Left lung (tissue), 4 donors: ENCODE measurements at regions not wholly inside any gene's neighbourhood (a gene's known extent, or its start where the extent isn't known, plus 50 kb on each side); places are given as distances from the start of the nearest gene placed in this dataset.
"Not testable (repeated sequence)": the region's sequence is repeated elsewhere in the genome, so short reads cannot be mapped to it uniquely, and the experiment has no call there.

Experiments used
- ATAC-seq: fragments of 200-7000 bp; cut with Tn5 transposase; one replicate; pipeline ENCODE4 v1.9.1; 2020; ENCODE audit warnings: moderate library complexity
- DNase-seq, 4 donors: peaks; one replicate each; pipeline ENCODE4 v3.0.0-alpha.2; 2013 to 2020
- H3K27ac ChIP-seq, 2 donors: fragments of 200-600 bp; sonication (generic) in 1 of 2; one replicate each; pipeline versions ENCODE4 v1.5.0 to v1.8.0; 2020 to 2021
- H3K27me3 ChIP-seq, 2 donors: fragments of 200-600 bp; sonication (generic) in 1 of 2; one replicate each; pipeline versions ENCODE4 v1.5.0 to v1.8.0; 2020 to 2021
- H3K36me3 ChIP-seq, 2 donors: fragments of 200-600 bp; sonication (generic) in 1 of 2; one replicate each; pipeline versions ENCODE4 v1.5.0 to v1.8.0; 2020 to 2021
- H3K4me1 ChIP-seq, 2 donors: fragments of 200-600 bp; one replicate each; pipeline ENCODE4 v1.8.0; 2021
- H3K4me3 ChIP-seq, 2 donors: fragments of 200-600 bp; sonication (generic) in 1 of 2; one replicate each; pipeline versions ENCODE4 v1.5.0 to v1.8.0; 2020 to 2021; ENCODE audit warnings: mild to moderate bottlenecking in 1 of 2
- H3K9me3 ChIP-seq, 2 donors: fragments of 200-600 bp; sonication (generic) in 1 of 2; one replicate each; pipeline versions ENCODE4 v1.5.0 to v1.8.0; 2020 to 2021
- intact Hi-C, 2 donors: fragments of 100-400 bp; cut with DNase I; formaldehyde crosslinking; loops; one replicate each; pipeline versions ENCODE4 v1.11.2 to v1.14.2; 2022
- donor health status: DM: no; HTN: yes; CAD: no.
- donor health status: DM: no; HTN: no; CAD: no.

DNA sequence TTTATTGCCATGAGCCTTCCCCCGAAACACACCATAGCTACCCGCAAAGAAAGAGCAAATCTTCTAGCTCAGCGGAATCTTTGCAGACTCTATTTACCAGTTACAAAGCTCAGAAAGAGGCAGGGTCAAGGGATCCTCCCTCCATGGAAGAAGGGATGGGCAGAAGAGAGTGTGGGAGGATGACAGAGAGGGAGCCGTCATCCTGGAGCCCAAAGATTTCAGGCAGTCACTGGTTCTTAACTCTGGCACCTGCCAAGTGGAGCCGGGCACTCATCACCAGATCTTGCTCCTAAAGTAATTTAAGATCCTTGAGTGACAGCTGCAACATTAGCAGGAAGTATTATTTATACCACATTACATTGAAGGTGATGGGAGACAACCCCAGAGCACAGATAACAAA, 137.9 kb upstream of the NBPF9 start:
- H3K4me1 ChIP-seq, H3K27me3 ChIP-seq, DNase-seq, H3K4me3 ChIP-seq, ATAC-seq, intact Hi-C loops, H3K27ac ChIP-seq, H3K36me3 ChIP-seq, H3K9me3 ChIP-seq: not testable (repeated sequence)

DNA sequence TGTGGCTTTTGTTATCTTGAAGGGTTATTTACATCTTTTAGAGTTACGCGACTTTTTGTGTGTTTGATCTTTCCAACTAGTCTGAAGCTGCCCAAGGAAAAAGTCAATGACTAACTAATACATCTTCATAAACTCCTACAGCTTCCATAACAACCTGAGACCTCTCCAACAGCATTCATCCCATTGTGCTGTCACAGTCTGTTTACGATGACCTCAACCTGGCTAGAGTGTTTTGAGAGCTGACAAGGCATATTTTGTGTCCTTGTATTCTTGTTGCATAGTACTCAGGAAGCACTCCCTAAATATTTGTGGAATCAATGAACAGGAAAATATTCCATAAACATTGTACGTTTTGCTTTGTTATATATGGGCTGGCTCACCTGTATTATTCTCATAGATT, 140.2 kb upstream of the NBPF9 start:
- DNase-seq, H3K36me3 ChIP-seq, intact Hi-C loops, H3K4me1 ChIP-seq, H3K27me3 ChIP-seq, ATAC-seq, H3K9me3 ChIP-seq, H3K4me3 ChIP-seq, H3K27ac ChIP-seq: not testable (repeated sequence)

DNA sequence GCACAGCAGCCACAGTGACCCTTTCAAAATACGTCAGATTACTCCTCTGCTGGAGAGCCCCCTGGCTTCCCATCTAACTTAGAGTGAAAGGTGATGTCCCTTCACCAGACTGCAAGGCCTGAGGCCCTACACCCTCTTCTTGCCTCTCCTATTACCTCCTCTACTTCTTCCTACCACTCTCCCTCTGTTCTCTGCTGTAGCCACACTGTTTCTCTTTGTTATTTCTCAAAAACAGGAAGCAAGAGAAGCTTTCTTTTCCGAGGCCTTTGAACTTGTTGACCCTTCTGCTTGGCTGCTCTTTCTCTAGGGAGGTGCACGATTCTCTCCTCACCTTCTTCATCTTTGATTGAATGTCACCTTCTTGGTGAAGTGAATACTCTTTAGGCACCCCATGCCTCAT, 141.3 kb upstream of the NBPF9 start:
- DNase-seq, H3K9me3 ChIP-seq, H3K4me1 ChIP-seq, intact Hi-C loops, H3K27me3 ChIP-seq, ATAC-seq, H3K36me3 ChIP-seq, H3K4me3 ChIP-seq, H3K27ac ChIP-seq: not testable (repeated sequence)

DNA sequence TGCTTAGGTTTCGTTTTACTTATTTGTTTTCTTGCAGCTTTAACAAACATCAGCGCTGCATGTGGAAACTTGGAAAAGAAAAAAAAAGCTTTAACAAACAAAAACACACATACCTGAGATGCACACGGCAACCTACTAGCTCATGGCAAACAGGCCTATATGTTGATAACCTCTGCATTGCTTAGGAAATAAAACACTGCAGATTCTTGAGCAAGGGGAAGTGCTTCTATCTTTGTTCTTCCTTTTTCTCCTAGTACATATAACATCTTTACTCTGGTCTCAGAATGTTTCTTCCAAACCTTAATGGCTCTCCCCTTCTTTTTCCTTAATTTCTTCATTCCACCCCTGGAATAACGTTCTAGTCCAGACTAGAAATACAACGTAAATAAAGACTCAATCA, 142.9 kb upstream of the NBPF9 start:
- not testable (repeated sequence) for ATAC-seq, H3K27me3 ChIP-seq

DNA sequence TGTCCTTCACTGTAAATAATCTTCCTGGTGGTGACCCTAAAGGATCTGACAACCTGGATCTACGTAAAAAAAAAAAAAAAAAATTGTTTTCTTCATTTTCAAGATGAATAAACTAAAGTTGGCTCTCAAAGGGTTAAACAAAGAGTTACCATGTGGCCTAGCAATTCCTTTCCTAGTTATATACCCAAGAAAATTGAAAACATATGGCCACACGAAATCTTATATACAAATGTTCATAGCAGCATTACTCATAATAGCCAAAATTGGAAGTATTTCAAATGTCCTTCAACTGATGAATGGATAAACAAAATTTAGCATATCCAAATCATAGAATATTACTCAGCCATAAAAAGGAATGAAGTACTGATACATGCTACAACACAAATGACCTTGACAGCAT, 145.3 kb upstream of the NBPF9 start:
- H3K4me1 ChIP-seq, H3K27ac ChIP-seq, H3K36me3 ChIP-seq, H3K9me3 ChIP-seq, H3K4me3 ChIP-seq, DNase-seq, H3K27me3 ChIP-seq, ATAC-seq, intact Hi-C loops: not testable (repeated sequence)

More for the DNA sequence above, 142.9 kb upstream of the NBPF9 start:
- H3K27ac ChIP-seq, H3K4me1 ChIP-seq, H3K9me3 ChIP-seq, DNase-seq, intact Hi-C loops, H3K36me3 ChIP-seq, H3K4me3 ChIP-seq: not testable (repeated sequence)

DNA sequence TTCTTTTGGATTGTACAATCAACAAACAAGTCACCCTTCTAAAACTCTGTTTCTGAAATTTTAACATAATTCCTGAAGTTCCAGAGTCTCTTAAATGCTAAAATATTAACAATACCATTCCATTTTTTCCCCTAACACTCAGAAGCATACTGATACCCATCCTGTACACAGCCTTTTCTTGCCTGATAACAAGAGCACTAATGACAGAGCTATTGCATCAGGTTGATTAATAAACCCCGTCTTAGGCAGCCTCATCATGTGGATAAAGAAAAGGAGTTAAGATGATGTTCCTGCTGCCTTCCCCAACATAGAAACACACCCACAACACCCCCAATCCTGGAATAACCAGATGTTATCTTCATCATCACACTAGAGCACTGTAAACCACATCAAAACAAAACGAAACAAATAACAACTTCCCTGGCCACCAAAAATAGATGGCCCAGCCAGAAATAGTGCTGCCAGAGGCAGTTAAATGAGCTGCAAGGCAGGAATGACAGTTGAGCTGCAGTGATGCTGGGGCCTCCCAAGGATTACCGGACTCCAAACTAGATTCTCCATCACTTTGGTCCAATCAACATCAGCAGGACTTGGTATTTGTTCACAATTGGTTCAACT, 146.6 kb upstream of the NBPF9 start:
- intact Hi-C loops, DNase-seq, H3K36me3 ChIP-seq, H3K4me3 ChIP-seq, H3K9me3 ChIP-seq, H3K4me1 ChIP-seq, H3K27ac ChIP-seq, H3K27me3 ChIP-seq: not testable (repeated sequence)
- ATAC-seq, result peak; percentile 32

DNA sequence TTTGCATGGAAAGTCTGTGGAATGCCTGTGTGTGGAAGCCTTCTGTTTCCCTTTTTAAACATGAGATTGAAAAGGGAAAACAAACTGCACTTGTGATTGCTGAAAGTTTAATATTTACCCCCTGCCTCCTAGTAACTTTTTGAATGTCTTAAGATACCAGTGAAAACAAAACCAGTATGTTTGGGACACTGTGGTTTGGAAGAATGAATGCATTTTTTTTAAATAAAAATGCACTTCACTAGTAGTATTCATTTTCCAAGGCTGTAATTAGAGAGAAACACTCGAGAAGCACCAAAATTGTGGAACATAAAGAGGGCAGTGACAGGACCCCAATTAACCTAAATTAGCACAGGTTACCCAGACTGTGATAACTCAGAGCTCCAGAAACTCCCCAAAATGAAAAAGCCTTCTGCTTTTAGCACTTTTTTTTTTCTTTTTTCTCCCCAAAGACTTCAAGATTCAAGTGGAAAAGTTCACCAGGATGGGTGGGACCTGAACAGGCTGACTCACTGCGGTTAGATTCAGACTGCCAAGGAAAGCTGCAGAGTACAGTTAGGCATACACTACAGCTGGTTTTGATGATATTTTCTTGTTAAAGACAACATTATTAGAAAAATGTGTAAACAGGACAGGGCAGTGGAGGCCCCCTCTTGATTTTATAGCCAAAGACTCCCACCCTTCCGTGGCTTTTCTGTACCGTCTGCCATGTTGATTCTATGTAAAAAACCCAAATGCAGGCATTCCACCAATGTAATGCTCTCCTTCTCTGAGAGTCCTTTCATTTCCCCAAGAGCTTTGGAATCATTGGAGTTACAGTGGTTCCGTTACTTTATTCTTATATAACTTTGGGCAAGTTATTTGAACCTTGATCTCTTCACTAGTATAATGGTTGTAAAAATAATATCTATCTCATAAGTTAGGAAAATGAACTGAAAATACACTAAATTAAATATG, 151.8 kb upstream of the NBPF9 start:
- H3K4me1 ChIP-seq, H3K27ac ChIP-seq, H3K4me3 ChIP-seq, H3K9me3 ChIP-seq, H3K27me3 ChIP-seq, H3K36me3 ChIP-seq, DNase-seq, intact Hi-C loops: not testable (repeated sequence)
- ATAC-seq, result peak; percentile 94

DNA sequence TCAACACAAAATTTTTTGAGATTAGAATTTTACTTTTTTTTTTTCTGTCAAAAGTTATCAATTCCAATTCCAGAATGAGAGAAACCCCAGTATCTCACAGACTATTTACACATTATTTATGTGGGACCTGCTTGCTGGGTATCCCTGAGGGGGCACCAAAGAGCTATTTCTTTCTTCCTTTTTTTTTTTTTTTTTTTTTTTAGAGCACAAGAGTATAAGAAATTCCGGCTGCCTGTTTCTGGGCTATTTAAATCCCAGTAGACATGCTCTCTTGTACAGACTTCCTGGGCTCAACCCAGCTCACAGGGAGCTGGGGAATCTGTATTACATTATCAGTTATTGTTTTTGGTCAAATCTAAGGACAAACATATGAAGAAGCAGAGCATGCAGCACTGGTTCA, 156.9 kb upstream of the NBPF9 start:
- H3K36me3 ChIP-seq, H3K9me3 ChIP-seq, DNase-seq, ATAC-seq, intact Hi-C loops, H3K27me3 ChIP-seq, H3K27ac ChIP-seq, H3K4me3 ChIP-seq, H3K4me1 ChIP-seq: not testable (repeated sequence)

DNA sequence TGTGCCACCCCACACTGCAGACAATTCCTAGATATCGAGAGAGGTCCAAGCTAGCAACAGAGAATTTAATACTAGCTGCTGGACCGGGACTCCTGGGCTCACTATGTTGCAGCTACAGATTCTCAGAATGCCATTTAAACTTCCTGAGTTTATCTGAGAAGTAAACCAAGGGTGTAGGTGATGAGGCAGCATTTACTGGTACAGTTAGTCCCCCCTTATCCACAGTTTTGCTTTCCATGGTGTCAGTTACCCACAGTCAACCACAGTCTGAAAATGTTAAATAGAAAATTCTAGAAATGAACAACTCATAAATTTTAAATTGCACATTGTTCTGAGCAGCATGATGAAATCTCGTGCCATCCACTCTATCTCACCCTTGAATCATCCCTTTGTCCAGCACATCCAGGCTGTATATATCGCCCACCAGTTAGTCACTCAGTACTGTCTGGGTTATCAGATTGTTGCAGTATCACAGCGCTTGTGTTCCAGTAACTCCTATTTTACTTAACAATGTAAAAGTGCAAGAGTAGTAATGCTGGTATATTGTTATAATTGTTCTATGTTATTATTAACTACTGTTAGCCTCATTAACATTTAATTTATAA, 157.5 kb upstream of the NBPF9 start:
- H3K27ac ChIP-seq, intact Hi-C loops, H3K4me3 ChIP-seq, H3K36me3 ChIP-seq, DNase-seq, H3K4me1 ChIP-seq, ATAC-seq, H3K9me3 ChIP-seq, H3K27me3 ChIP-seq: not testable (repeated sequence)

DNA sequence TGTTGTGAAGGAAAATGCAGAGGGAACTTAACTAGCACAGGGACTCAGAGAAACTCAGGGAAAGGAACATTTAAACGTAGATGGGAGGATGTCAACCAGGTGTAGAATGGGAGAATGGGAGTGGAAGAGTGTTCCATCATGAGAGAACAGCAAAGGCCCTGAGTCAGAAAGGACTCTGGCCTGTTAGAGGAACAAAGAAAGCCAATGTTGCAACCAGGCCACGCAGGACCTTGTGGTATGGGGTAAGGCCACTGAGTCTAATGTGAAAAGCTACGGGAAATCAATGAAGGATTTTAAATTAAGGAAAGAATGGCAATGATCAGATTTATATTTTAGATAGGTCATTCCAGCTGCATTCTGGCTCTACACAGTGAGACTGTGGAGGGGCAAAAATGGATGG, 163.9 kb upstream of the NBPF9 start:
- intact Hi-C loops, H3K27me3 ChIP-seq, H3K36me3 ChIP-seq, H3K27ac ChIP-seq, H3K9me3 ChIP-seq, H3K4me1 ChIP-seq, H3K4me3 ChIP-seq, DNase-seq: not testable (repeated sequence)
- peak; percentile 60 for ATAC-seq

DNA sequence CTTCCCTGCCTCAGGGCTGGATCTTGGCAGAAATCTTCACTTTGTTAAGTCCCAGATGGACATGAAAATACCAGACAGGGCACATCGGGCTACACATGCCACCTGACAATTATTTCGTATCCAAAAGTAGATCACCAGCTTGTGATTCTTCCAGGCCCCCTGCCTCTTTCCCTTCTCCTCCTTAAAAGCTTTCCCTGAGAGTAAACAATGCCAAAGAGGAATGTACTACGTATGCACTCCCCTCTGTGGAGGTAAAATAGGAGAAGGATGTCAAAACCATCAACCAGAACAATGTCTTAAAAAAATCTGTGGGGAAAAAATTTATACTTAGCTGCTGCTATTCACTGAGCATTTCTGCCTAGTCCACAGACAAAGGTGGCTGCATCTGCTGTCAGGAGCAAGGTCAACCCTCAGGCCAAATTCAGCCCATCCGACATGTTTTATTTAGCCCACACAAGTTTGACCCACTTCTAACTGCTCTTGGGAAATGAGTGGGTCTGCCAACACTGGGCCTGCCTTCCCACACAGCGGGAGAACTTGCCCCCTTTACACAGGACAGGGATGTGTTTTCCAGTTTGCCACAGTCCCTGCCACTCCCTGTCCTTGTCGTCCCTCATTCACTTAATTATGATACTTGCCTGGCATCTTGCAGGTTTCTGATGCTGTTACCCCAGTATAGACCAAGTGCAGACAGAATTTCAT, 165.8 kb upstream of the NBPF9 start:
- intact Hi-C loops, H3K4me1 ChIP-seq, H3K27ac ChIP-seq, H3K36me3 ChIP-seq, DNase-seq, H3K27me3 ChIP-seq, H3K9me3 ChIP-seq, ATAC-seq, H3K4me3 ChIP-seq: not testable (repeated sequence)

DNA sequence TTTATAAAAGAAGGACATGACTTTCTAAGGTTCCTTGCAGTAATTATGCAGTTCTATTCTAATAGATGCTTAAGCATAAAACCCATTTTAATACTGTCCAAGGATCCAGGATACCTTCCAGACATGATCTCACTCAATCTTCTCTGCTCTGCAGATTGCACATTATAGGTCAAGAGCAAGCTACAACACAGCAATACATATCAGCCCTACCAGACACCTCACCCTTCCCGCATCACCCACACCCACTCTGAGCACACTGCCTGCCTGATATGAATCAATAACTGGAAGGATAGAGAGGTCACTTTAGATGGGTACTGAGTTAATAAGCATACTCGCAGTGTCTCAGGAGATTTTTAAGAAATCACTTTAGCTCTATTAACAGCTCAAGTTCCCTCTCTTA, 166.5 kb upstream of the NBPF9 start:
- not testable (repeated sequence) for DNase-seq, ATAC-seq

DNA sequence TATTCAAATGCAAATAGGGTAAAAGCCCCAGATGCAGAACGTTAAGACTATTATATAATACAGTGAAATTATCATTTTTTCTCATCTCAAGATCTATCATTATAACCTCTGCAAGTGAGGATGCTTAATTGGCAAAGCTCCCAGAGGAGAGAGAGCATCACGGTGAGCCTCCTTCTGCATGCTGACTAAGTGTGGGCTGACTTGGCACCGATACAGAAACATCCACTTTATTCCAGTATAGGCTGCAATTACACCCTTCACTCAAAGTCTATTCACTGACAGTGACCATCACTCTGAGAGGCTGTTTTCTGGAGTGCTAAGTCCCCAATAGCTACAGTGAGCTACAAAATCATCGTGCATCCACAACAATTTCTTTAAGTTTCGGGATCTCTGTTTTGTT, 171.1 kb upstream of the NBPF9 start:
- H3K27me3 ChIP-seq, intact Hi-C loops, DNase-seq, H3K9me3 ChIP-seq, H3K4me3 ChIP-seq, ATAC-seq, H3K27ac ChIP-seq, H3K4me1 ChIP-seq, H3K36me3 ChIP-seq: not testable (repeated sequence)

More for the DNA sequence above, 166.5 kb upstream of the NBPF9 start:
- H3K9me3 ChIP-seq, H3K4me1 ChIP-seq, H3K27ac ChIP-seq, intact Hi-C loops, H3K36me3 ChIP-seq, H3K4me3 ChIP-seq, H3K27me3 ChIP-seq: not testable (repeated sequence)
